Fibroblast of villous mesenchyme (primary cell): ENCODE measurements at regions not wholly inside any gene's neighbourhood (a gene's known extent, or its start where the extent isn't known, plus 50 kb on each side); places are given as distances from the start of the nearest gene placed in this dataset.

Experiments used
- DNase-seq: peaks from one replicate; pipeline ENCODE4 v3.0.0-alpha.2; 2010; ENCODE audit warnings: low read depth
- H3K4me3 ChIP-seq: 2 replicates; pipeline ENCODE4 v1.5.1; 2011; ENCODE audit warnings: low read depth, mild to moderate bottlenecking, low read length
- CTCF ChIP-seq: IDR thresholded peaks from 2 replicates; pipeline ENCODE4 v1.5.1; 2012; ENCODE audit warnings: low read depth, mild to moderate bottlenecking, low read length; ENCODE audit not compliant: insufficient read depth

- no peak for DNase-seq
Observed at GRCh38 chr5:8396246-8396645, 527.3 kb downstream of the MTRR start.

GRCh38 chr5:8396756-8397155 lies 527.8 kb downstream of the MTRR start:
- DNase-seq: no peak
- no peak for TF ChIP-seq CTCF
- no peak overlapping the region for H3K4me3 ChIP-seq

More at GRCh38 chr5:8396246-8396645, 527.3 kb downstream of the MTRR start:
- H3K4me3 ChIP-seq: no peak overlapping the region
- TF ChIP-seq CTCF: no peak

- DNase-seq: no peak
- H3K4me3 ChIP-seq: no peak overlapping the region
- no peak for TF ChIP-seq CTCF
Observed at GRCh38 chr5:8399471-8399870, 530.5 kb downstream of the MTRR start.

GRCh38 chr5:8408258-8408657 lies 539.3 kb downstream of the MTRR start:
- H3K4me3 ChIP-seq: no peak overlapping the region
- TF ChIP-seq CTCF: no peak
- DNase-seq: no peak

GRCh38 chr5:8410618-8411017 lies 541.7 kb downstream of the MTRR start:
- no peak for DNase-seq
- no peak for TF ChIP-seq CTCF
- no peak overlapping the region for H3K4me3 ChIP-seq

- no peak for DNase-seq
- no peak overlapping the region for H3K4me3 ChIP-seq
- no peak for TF ChIP-seq CTCF
Observed at GRCh38 chr5:8413975-8414374, 545.0 kb downstream of the MTRR start.

GRCh38 chr5:8417316-8418048 lies 548.5 kb downstream of the MTRR start:
- TF ChIP-seq CTCF: no peak
- H3K4me3 ChIP-seq: no peak overlapping the region
- no peak for DNase-seq
